CD4-positive, alpha-beta T cell (primary cell): ENCODE measurements at regions not wholly inside any gene's neighbourhood (a gene's known extent, or its start where the extent isn't known, plus 50 kb on each side); places are given as distances from the start of the nearest gene placed in this dataset.

Source experiments
- ATAC-seq: fragments of 200-7000 bp; cut with Tn5 transposase; one replicate; pipeline ENCODE4 v1.10.0; 2022; ENCODE audit warnings: mild to moderate bottlenecking; ENCODE audit not compliant: poor library complexity
- CTCF ChIA-PET: fragments of 350-600 bp; sonication (Branson Sonifier 250); formaldehyde crosslinking; loops from one replicate; lab custom pipeline; 2021; ENCODE audit warnings: antibody characterized with exemption, inconsistent platforms; lab: Charles Lee
- POLR2A ChIA-PET: fragments of 350-600 bp; sonication (Branson Sonifier 250); formaldehyde crosslinking; loops from one replicate; lab custom pipeline; 2021; ENCODE audit warnings: antibody characterized with exemption, inconsistent platforms; lab: Charles Lee
- DNase-seq, 14 experiments: peaks; one replicate each; pipeline ENCODE4 v3.0.0-alpha.2; 2013 to 2020; ENCODE audit warnings: mixed read lengths in 2 of 14
- H3K27ac ChIP-seq, 2 donors: one replicate each; pipeline versions ENCODE4 v1.5.1 to v1.7.0; 2013; ENCODE audit warnings: low read length in 2 of 2, low read depth in 1 of 2, mild to moderate bottlenecking in 1 of 2
- H3K27me3 ChIP-seq, 2 experiments: 1 replicate in 1 of 2; 2 replicates in 1 of 2; pipeline versions ENCODE4 v1.6.1 to v1.7.0; 2013; ENCODE audit warnings: low read length in 2 of 2, control low read depth in 1 of 2, mild to moderate bottlenecking in 1 of 2, moderate library complexity in 1 of 2; ENCODE audit not compliant: insufficient read depth in 2 of 2, control insufficient read depth in 1 of 2
- H3K36me3 ChIP-seq: one replicate; pipeline ENCODE4 v1.6.1; 2013; ENCODE audit warnings: low read length, control low read depth; ENCODE audit not compliant: insufficient read depth
- H3K4me1 ChIP-seq: one replicate; pipeline ENCODE4 v1.6.1; 2013; ENCODE audit warnings: low read length, control low read depth; ENCODE audit not compliant: insufficient read depth
- H3K4me3 ChIP-seq: one replicate; pipeline ENCODE4 v1.5.1; 2013; ENCODE audit warnings: mild to moderate bottlenecking, low read length, moderate library complexity
- H3K9me3 ChIP-seq, 2 experiments: 1 replicate in 1 of 2; 2 replicates in 1 of 2; pipeline versions ENCODE4 v1.6.1 to v1.7.0; 2013; ENCODE audit warnings: low read length in 2 of 2, mild to moderate bottlenecking in 2 of 2, control low read depth in 1 of 2, moderate library complexity in 1 of 2; ENCODE audit not compliant: control insufficient read depth in 1 of 2, insufficient read depth in 1 of 2
- H3K27ac Mint-ChIP-seq: one replicate; pipeline ENCODE4 v1.8.0; 2020; ENCODE audit warnings: mixed read lengths
- H3K27me3 Mint-ChIP-seq: one replicate; pipeline ENCODE4 v1.8.0; 2021; ENCODE audit warnings: mixed read lengths
- H3K36me3 Mint-ChIP-seq: one replicate; pipeline ENCODE4 v1.8.0; 2021; ENCODE audit warnings: low read depth, mixed read lengths
- H3K4me1 Mint-ChIP-seq: one replicate; pipeline ENCODE4 v1.8.0; 2021; ENCODE audit warnings: low read depth, mixed read lengths
- H3K4me3 Mint-ChIP-seq: one replicate; pipeline ENCODE4 v1.8.0; 2020; ENCODE audit warnings: mild to moderate bottlenecking, mixed read lengths
- H3K9me3 Mint-ChIP-seq: one replicate; pipeline ENCODE4 v1.8.0; 2020; ENCODE audit warnings: mixed read lengths
- CTCF ChIP-seq: fragments of 200-600 bp; IDR thresholded peaks from one replicate; pipeline ENCODE4 v1.8.0; 2022; ENCODE audit warnings: antibody characterized with exemption, mild to moderate bottlenecking
- intact Hi-C, 2 experiments: fragments of 100-400 bp; cut with DNase I in 1 of 2; cut with micrococcal nuclease in 1 of 2; formaldehyde crosslinking; loops; one replicate each; pipeline versions ENCODE4 v1.15.1 to v1.9.0; 2023 to 2025; cut with DNase I, micrococcal nuclease

- Histone ChIP-seq H3K9me3 (no peaks in the 10 kb centered on the region), H3K4me3 (no peak overlapping the region), H3K27me3 (peaks cover 0 to 4% of the 10 kb centered on the region in 2 experiments), H3K36me3 (no peaks in the 10 kb centered on the region), H3K4me1 (no peaks in the 10 kb centered on the region), H3K27ac (no peak overlapping the region)
- Mint-ChIP-seq H3K36me3 (no peaks in the 10 kb centered on the region), H3K27ac (no peak overlapping the region), H3K27me3 (peaks cover 17% of the 10 kb centered on the region), H3K4me3 (no peak overlapping the region), H3K4me1 (no peaks in the 10 kb centered on the region), H3K9me3 (no peaks in the 10 kb centered on the region)
- ChIA-PET CTCF (interaction anchor here (0.6 kb wide), 1 partner anchor 1821 kb away, joined by 6 read pairs; no protein-coding TSS in a partner anchor), POLR2A (no interaction called here)
- intact Hi-C loops, result no loop called here
- no peak for DNase-seq
- no peak for TF ChIP-seq CTCF
- no peak for ATAC-seq
These were observed 248.1 kb upstream of the CHRNA7 start for GRCh38 chr15:31782016-31782783.

DNA sequence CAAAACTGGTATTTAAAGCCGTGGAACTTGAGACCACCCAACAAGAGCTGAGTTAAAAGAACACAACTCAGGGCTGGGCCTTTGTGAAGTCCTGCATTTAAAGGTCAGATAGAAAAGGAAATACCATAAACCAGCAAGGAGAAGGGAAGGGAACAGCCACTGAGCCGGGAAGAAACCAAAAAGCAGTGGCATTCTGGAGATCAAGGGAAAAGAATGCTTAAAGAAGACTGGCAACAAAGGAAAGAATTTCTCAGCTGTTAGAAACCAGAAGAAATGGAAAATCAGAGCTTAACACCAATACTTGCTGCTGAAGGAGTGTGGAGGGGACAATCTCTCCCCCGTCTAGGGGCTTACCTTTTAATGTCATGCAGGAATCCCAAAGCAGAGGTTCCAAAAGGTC is 247.4 kb upstream of the CHRNA7 start:
- Mint-ChIP-seq H3K27ac (no peak overlapping the region), H3K9me3 (no peaks in the 10 kb centered on the region), H3K27me3 (peaks cover 15% of the 10 kb centered on the region), H3K4me3 (no peak overlapping the region), H3K36me3 (no peaks in the 10 kb centered on the region), H3K4me1 (no peaks in the 10 kb centered on the region)
- ATAC-seq (no peak), DNase-seq (no peak)
- Histone ChIP-seq H3K36me3 (no peaks in the 10 kb centered on the region), H3K4me1 (no peaks in the 10 kb centered on the region), H3K4me3 (no peak overlapping the region), H3K9me3 (no peaks in the 10 kb centered on the region), H3K27ac (no peak overlapping the region), H3K27me3 (peaks cover 0 to 4% of the 10 kb centered on the region in 2 experiments)
- ChIA-PET CTCF (interaction anchor here (0.6 kb wide), 1 partner anchor 1820 kb away, joined by 6 read pairs; no protein-coding TSS in a partner anchor), POLR2A (no interaction called here)
- TF ChIP-seq CTCF, result no peak
- intact Hi-C loops, result no loop called here

DNA sequence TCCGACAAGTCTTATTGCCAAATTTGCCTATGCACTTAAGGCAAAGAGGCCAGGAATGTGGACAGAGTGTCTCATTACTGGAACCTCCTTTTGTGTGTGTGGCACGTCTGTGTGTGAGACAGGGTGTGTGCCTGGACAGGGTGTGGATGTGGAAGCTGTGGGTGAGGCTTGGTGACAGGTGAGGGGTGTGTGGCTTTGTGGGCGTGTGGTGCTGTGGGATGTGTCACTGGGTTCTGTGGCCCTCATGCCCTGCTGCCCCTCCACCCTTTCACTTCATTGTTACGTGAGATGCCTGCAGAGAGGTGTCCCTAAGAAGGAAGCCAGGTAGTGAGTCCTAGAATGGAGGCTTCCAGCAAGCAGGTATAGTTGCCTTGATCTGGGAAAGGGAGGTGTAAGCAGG is 244.0 kb upstream of the CHRNA7 start:
- peaks cover 0 to 4% of the 10 kb centered on the region in 2 experiments for H3K27me3 ChIP-seq
- H3K36me3 ChIP-seq, result no peaks in the 10 kb centered on the region
- Mint-ChIP-seq H3K4me3 (no peak overlapping the region), H3K27ac (no peak overlapping the region), H3K4me1 (no peaks in the 10 kb centered on the region), H3K27me3 (peaks cover 3% of the 10 kb centered on the region), H3K36me3 (no peaks in the 10 kb centered on the region), H3K9me3 (no peaks in the 10 kb centered on the region)
- intact Hi-C loops, result no loop called here
- DNase-seq (no peak), ATAC-seq (no peak)
- no peaks in the 10 kb centered on the region for H3K9me3 ChIP-seq
- no peak overlapping the region for H3K4me3 ChIP-seq
- no peak for TF ChIP-seq CTCF
- CTCF ChIA-PET, result no interaction called here
- POLR2A ChIA-PET, result no interaction called here
- H3K27ac ChIP-seq, result no peak overlapping the region
- H3K4me1 ChIP-seq, result no peaks in the 10 kb centered on the region
